HG02642 (cell line): ENCODE measurements at regions not wholly inside any gene's neighbourhood (a gene's known extent, or its start where the extent isn't known, plus 50 kb on each side); places are given as distances from the start of the nearest gene placed in this dataset.

ENCODE experiments used
- ATAC-seq: cut with Tn5 transposase; IDR thresholded peaks from one replicate; pipeline ENCODE4 v1.9.1; 2021; ENCODE audit warnings: mild to moderate bottlenecking; ENCODE audit not compliant: unreplicated experiment, poor library complexity

GRCh38 chr10:124288928-124289850 lies 129.5 kb downstream of the OAT start:
- no peak for ATAC-seq

- no peak for ATAC-seq
These were observed 130.2 kb downstream of the OAT start for GRCh38 chr10:124288486-124288885.

GRCh38 chr10:124287791-124288190 lies 130.9 kb downstream of the OAT start:
- ATAC-seq = no peak

- no peak for ATAC-seq
These were observed 131.5 kb downstream of the OAT start for GRCh38 chr10:124287071-124287685.

- no peak for ATAC-seq
These were observed 132.1 kb downstream of the OAT start for GRCh38 chr10:124286621-124287020.

GRCh38 chr10:124285587-124286527 lies 132.9 kb downstream of the OAT start:
- ATAC-seq = peak; percentile 67

GRCh38 chr10:124283949-124284250 lies 134.8 kb downstream of the OAT start:
- ATAC-seq = no peak

GRCh38 chr10:124283215-124283948 lies 135.3 kb downstream of the OAT start:
- no peak for ATAC-seq

GRCh38 chr10:124282326-124282725 lies 136.4 kb downstream of the OAT start:
- ATAC-seq = no peak

GRCh38 chr10:124281666-124282065 lies 137.1 kb downstream of the OAT start:
- no peak for ATAC-seq

- ATAC-seq = no peak
These were observed 137.8 kb downstream of the OAT start for GRCh38 chr10:124280916-124281315.

GRCh38 chr10:124279882-124280281 lies 138.8 kb downstream of the OAT start:
- no peak for ATAC-seq

GRCh38 chr10:124279298-124279697 lies 139.4 kb downstream of the OAT start:
- ATAC-seq = no peak

GRCh38 chr10:124278356-124278755 lies 140.4 kb downstream of the OAT start:
- ATAC-seq = no peak

GRCh38 chr10:124273141-124273540 lies 145.6 kb downstream of the OAT start:
- ATAC-seq = no peak

- ATAC-seq = no peak
These were observed 147.0 kb downstream of the OAT start for GRCh38 chr10:124271676-124272075.

- no peak for ATAC-seq
These were observed 148.0 kb downstream of the OAT start for GRCh38 chr10:124270530-124271327.

- ATAC-seq = no peak
These were observed 149.7 kb downstream of the OAT start for GRCh38 chr10:124268976-124269375.

GRCh38 chr10:124267911-124268549 lies 150.7 kb downstream of the OAT start:
- ATAC-seq = no peak
